Mucosa of descending colon (tissue), 3 donors: ENCODE measurements at regions not wholly inside any gene's neighbourhood (a gene's known extent, or its start where the extent isn't known, plus 50 kb on each side); places are given as distances from the start of the nearest gene placed in this dataset.

Experiments
- ATAC-seq: fragments of 200-7000 bp; cut with Tn5 transposase; one replicate; pipeline ENCODE4 v1.9.1; 2020; ENCODE audit warnings: mild to moderate bottlenecking, moderate library complexity
- DNase-seq, 3 donors: peaks; one replicate each; pipeline ENCODE4 v3.0.0-alpha.2; 2020
- H3K36me3 ChIP-seq: fragments of 200-600 bp; one replicate; pipeline ENCODE4 v1.8.0; 2021; ENCODE audit warnings: low read depth, mild to moderate bottlenecking
- H3K4me1 ChIP-seq: fragments of 200-600 bp; one replicate; pipeline ENCODE4 v1.8.0; 2021; ENCODE audit warnings: low read depth, mild to moderate bottlenecking
- H3K4me3 ChIP-seq: fragments of 200-600 bp; one replicate; pipeline ENCODE4 v1.8.0; 2021; ENCODE audit warnings: mild to moderate bottlenecking
- H3K9me3 ChIP-seq: fragments of 200-600 bp; one replicate; pipeline ENCODE4 v1.8.0; 2021; ENCODE audit warnings: mild to moderate bottlenecking
- intact Hi-C, 2 donors: fragments of 100-400 bp; cut with DNase I in 1 of 2; cut with micrococcal nuclease in 1 of 2; formaldehyde crosslinking; loops; one replicate each; pipeline versions ENCODE4 v1.11.0 to v1.11.1; 2022; cut with DNase I, micrococcal nuclease
- TF ChIP-seq, protein P1 (sequence below): fragments of 200-600 bp; IDR thresholded peaks from one replicate; pipeline ENCODE4 v1.8.0; 2022; ENCODE audit warnings: antibody characterized with exemption, mild to moderate bottlenecking
- donor health status: DM: no; HTN: no; CAD: no; lungs with moderate emphysema.
- donor health status: DM: no; HTN: no; CAD: no.
- donor health status: DM: no; HTN: yes; CAD: no.

DNA sequence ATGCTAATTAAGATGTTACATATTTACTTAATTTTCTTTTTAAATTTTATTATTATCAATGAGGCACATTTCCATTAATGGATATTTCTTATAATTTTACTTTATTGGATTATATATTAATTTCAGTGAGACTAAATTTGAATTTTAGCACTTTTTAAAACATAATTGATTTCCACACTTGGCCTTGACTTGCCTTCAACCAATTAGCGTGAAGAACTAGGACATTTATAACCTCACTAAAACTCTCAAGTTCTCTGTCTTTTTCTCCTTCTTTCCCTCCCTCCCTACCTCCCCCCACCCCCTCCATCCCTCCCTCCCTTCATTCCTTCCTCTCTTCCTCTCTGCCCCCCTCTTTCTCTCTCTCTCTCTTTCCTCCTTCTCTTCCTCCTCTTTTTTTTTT lies 1618.1 kb downstream of the C4orf33 start:
- H3K9me3 ChIP-seq: no peaks in the 10 kb centered on the region
- TF ChIP-seq, protein P1, sequence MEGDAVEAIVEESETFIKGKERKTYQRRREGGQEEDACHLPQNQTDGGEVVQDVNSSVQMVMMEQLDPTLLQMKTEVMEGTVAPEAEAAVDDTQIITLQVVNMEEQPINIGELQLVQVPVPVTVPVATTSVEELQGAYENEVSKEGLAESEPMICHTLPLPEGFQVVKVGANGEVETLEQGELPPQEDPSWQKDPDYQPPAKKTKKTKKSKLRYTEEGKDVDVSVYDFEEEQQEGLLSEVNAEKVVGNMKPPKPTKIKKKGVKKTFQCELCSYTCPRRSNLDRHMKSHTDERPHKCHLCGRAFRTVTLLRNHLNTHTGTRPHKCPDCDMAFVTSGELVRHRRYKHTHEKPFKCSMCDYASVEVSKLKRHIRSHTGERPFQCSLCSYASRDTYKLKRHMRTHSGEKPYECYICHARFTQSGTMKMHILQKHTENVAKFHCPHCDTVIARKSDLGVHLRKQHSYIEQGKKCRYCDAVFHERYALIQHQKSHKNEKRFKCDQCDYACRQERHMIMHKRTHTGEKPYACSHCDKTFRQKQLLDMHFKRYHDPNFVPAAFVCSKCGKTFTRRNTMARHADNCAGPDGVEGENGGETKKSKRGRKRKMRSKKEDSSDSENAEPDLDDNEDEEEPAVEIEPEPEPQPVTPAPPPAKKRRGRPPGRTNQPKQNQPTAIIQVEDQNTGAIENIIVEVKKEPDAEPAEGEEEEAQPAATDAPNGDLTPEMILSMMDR: no peak
- H3K36me3 ChIP-seq: no peaks in the 10 kb centered on the region
- H3K4me1 ChIP-seq: no peaks in the 10 kb centered on the region
- no peak overlapping the region for H3K4me3 ChIP-seq
- intact Hi-C loops: no loop called here
- ATAC-seq (no peak), DNase-seq (no peak)

DNA sequence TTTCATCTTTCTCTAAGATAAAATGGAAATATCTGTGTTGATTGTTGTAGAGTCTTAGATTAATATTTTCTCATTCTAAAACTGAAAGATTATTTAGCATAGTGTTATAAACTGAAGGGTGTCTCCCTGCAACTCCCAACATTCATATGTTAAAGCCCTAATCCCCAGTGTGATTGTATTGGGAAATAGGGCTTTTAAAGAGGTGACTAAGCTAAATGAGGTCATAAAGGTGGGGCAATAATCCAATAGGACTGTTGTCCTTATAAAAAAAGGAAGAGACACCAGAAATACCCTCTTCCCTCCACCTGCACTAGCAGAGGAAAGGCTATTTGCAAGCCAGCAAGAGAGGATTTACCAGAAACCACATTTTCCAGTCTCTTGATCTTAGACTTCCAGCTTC lies 1626.4 kb downstream of the C4orf33 start:
- DNase-seq (no peak), ATAC-seq (no peak)
- H3K4me1 ChIP-seq: no peaks in the 10 kb centered on the region
- H3K4me3 ChIP-seq: no peak overlapping the region
- TF ChIP-seq, protein P1: no peak
- H3K9me3 ChIP-seq: no peaks in the 10 kb centered on the region
- intact Hi-C loops: no loop called here
- no peaks in the 10 kb centered on the region for H3K36me3 ChIP-seq

DNA sequence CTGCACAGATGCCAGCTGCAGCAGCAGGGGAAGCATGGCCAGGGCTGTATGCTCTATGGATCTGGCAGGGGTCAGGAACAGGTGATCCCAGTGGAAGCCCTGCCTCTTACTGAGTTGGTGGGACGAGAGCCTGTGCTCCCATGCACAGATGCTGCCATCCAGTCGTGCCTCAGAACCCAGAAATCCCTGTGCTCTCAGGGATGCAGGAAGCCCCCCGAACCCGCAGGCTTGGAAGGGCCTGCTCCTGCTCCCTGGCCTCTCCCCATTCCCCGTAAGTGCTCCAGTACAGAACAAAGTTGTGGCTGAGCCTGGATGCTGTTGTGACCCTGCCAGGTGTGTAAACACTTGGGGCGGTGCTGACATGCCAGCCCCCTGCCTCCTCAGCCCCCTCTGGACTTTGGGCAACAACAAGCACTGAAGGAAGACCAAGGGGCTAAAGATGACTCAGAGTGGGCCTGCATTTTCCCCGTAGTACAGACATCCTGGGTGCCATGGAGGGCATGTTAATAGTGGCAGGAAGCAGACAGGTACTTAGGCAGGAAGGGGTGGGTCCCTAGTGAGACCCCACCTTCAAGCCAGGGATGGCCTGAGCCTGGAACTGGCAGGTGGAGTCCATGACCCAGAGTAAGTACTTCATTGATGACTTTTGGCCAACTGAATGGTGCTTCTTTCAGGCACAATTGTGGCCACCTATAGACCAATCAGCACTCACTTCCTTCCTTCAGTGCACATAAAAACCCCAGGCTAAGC lies 1640.7 kb downstream of the C4orf33 start:
- Histone ChIP-seq H3K4me3 (no peak overlapping the region), H3K36me3 (no peaks in the 10 kb centered on the region), H3K4me1 (no peaks in the 10 kb centered on the region), H3K9me3 (no peaks in the 10 kb centered on the region)
- DNase-seq (no peak), ATAC-seq (no peak)
- TF ChIP-seq, protein P1: no peak
- intact Hi-C loops: no loop called here

DNA sequence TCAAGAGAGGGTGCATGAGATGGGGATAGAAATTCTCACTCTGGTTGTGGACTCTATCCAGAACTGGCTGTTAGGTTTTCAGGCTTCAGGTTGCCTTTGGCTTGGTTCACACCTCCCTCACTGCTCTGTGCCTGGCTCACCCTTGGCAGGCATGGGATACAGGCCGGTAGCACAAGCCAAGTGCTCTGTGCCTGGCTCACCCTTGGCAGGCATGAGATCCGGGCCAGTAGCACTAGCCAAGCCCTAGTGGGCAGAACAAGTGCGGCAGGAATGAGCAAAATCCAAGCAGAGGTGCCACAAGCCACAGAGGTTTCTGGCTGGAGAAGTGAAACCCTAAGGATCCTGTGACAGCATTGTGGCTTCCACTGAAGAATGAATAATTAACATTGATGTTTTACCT lies 1642.3 kb downstream of the C4orf33 start:
- no peaks in the 10 kb centered on the region for H3K36me3 ChIP-seq
- H3K4me1 ChIP-seq: no peaks in the 10 kb centered on the region
- TF ChIP-seq, protein P1: no peak
- DNase-seq (no peak), ATAC-seq (no peak)
- intact Hi-C loops: no loop called here
- H3K4me3 ChIP-seq: no peak overlapping the region
- H3K9me3 ChIP-seq: no peaks in the 10 kb centered on the region

DNA sequence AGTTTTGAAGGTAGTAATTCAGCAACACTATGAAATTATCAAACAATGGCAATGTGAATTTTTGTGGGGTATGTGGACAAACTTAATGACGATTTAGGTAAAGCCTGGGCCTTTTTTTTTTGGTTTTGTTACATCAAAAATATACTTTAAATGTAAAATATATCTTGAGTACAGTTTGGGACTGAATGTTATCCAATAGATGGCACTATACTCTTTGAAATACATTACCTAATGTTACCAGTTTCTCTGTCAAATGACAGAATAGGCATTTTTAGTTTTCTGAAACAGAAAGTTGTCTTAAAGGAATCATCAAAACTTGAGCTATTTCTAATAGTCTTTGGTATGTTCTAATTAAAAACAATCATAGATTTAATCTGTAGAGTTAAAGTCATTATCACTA lies 1651.9 kb downstream of the C4orf33 start:
- H3K36me3 ChIP-seq: no peaks in the 10 kb centered on the region
- no peaks in the 10 kb centered on the region for H3K9me3 ChIP-seq
- no peak for DNase-seq
- no peaks in the 10 kb centered on the region for H3K4me1 ChIP-seq
- no peak overlapping the region for H3K4me3 ChIP-seq
- ATAC-seq: no peak
- intact Hi-C loops: no loop called here
- TF ChIP-seq, protein P1: no peak

DNA sequence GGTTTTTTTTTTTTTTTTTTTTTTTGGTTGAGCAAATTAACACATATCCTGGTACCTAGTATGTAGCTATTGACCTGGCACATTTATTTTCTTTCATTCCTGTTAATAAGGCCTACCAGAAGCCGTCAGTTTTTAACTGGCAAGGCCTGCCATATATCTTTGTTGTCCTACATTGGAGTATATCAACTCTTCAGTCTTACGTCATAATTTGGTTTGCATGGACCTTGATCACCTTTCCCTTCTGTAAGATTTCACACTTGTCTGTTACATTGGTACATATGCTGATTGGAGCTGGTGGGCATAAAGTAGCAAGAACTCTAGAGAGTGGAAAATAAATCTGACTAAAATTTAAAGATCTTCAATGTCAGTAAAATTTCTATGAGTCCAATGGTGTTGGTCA lies 1658.0 kb downstream of the C4orf33 start:
- DNase-seq: no peak
- Histone ChIP-seq H3K4me1 (no peaks in the 10 kb centered on the region), H3K4me3 (no peak overlapping the region), H3K9me3 (no peaks in the 10 kb centered on the region), H3K36me3 (no peaks in the 10 kb centered on the region)
- intact Hi-C loops: no loop called here
- TF ChIP-seq, protein P1: no peak
- no peak for ATAC-seq
